Fibroblast of lung (primary cell): ENCODE measurements at regions not wholly inside any gene's neighbourhood (a gene's known extent, or its start where the extent isn't known, plus 50 kb on each side); places are given as distances from the start of the nearest gene placed in this dataset.

Experiments
- DNase-seq, 2 donors: peaks; one replicate each; pipeline versions ENCODE4 v3.0.0 to v3.0.0-alpha.2; 2010; ENCODE audit warnings: low read depth in 2 of 2
- H2AFZ ChIP-seq: 2 replicates; pipeline ENCODE4 v1.5.1; 2012; ENCODE audit warnings: low read length, control low read depth, inconsistent platforms
- H3K27ac ChIP-seq: 2 replicates; pipeline ENCODE4 v1.5.1; 2011; ENCODE audit warnings: low read length, control low read depth; ENCODE audit not compliant: insufficient read depth
- H3K27me3 ChIP-seq: 2 replicates; pipeline ENCODE4 v1.5.1; 2011; ENCODE audit warnings: mild to moderate bottlenecking, low read length; ENCODE audit not compliant: control insufficient read depth, insufficient read depth
- H3K36me3 ChIP-seq: 2 replicates; pipeline ENCODE4 v1.5.1; 2011; ENCODE audit warnings: low read length; ENCODE audit not compliant: control insufficient read depth, insufficient read depth
- H3K4me1 ChIP-seq: 2 replicates; pipeline ENCODE4 v1.5.1; 2011; ENCODE audit warnings: low read length; ENCODE audit not compliant: control insufficient read depth, insufficient read depth; ENCODE audit errors: extremely low read depth
- H3K4me2 ChIP-seq: 2 replicates; pipeline ENCODE4 v1.5.1; 2011; ENCODE audit warnings: low read length, control low read depth; ENCODE audit not compliant: insufficient read depth; ENCODE audit errors: extremely low read depth
- H3K4me3 ChIP-seq, 4 experiments: fragments of 200-600 bp in 1 of 4; sonication (generic) in 1 of 4; replicated peaks in 1 of 4; 2 replicates each; pipeline ENCODE4 v1.5.1; 2011 to 2016; ENCODE audit warnings: low read length in 4 of 4, low read depth in 3 of 4, mild to moderate bottlenecking in 3 of 4, control low read depth in 2 of 4, inconsistent platforms in 1 of 4, mixed read lengths in 1 of 4; ENCODE audit not compliant: insufficient read depth in 1 of 4; ENCODE audit errors: control extremely low read depth in 1 of 4
- H3K79me2 ChIP-seq: 2 replicates; pipeline ENCODE4 v1.5.1; 2012; ENCODE audit warnings: mild to moderate bottlenecking, low read length, inconsistent platforms; ENCODE audit not compliant: control insufficient read depth, insufficient read depth
- H3K9ac ChIP-seq: 2 replicates; pipeline ENCODE4 v1.5.1; 2011; ENCODE audit warnings: mild to moderate bottlenecking, low read length, control low read depth; ENCODE audit not compliant: insufficient read depth
- H3K9me3 ChIP-seq: 2 replicates; pipeline ENCODE4 v1.5.1; 2012; ENCODE audit warnings: low read depth, low read length; ENCODE audit not compliant: control insufficient read depth, insufficient read depth
- H4K20me1 ChIP-seq: 2 replicates; pipeline ENCODE4 v1.5.1; 2011; ENCODE audit warnings: low read length; ENCODE audit not compliant: control insufficient read depth, insufficient read depth; ENCODE audit errors: extremely low read depth
- EZH2 ChIP-seq: IDR thresholded peaks from 2 replicates; pipeline ENCODE4 v1.5.1; 2012; ENCODE audit warnings: low read length, control low read depth, mild to moderate bottlenecking; ENCODE audit errors: missing control alignments
- TF ChIP-seq, protein P1 (sequence below), 2 donors: IDR thresholded peaks in 1 of 2; conservative IDR thresholded peaks in 1 of 2; 1 replicate in 1 of 2; 2 replicates in 1 of 2; pipeline ENCODE4 v1.5.1; 2011 to 2012; ENCODE audit warnings: low read length in 2 of 2, control low read depth in 1 of 2, inconsistent platforms in 1 of 2, low read depth in 1 of 2, mild to moderate bottlenecking in 1 of 2

GRCh38 chr7:106765727-106766355 lies 99.2 kb upstream of the PIK3CG start:
- H3K9ac ChIP-seq, result no peak overlapping the region

GRCh38 chr7:106766551-106766950 lies 98.5 kb upstream of the PIK3CG start:
- no peaks in the 10 kb centered on the region for H3K27me3 ChIP-seq
- peaks cover 28% of the 10 kb centered on the region for H3K4me1 ChIP-seq
- H3K9me3 ChIP-seq, result no peaks in the 10 kb centered on the region
- no peaks in the 10 kb centered on the region for H4K20me1 ChIP-seq
- no peaks in the 10 kb centered on the region for H3K36me3 ChIP-seq
- no peak overlapping the region for H3K9ac ChIP-seq
- H2AFZ ChIP-seq, result no peak overlapping the region
- peak in 1 of 2 donors; percentile 60 for DNase-seq
- no peak overlapping the region for H3K4me3 ChIP-seq
- no peak overlapping the region for H3K27ac ChIP-seq
- no peak overlapping the region for H3K4me2 ChIP-seq
- no peaks in the 10 kb centered on the region for H3K79me2 ChIP-seq
- TF ChIP-seq EZH2, result no peak
- TF ChIP-seq, protein P1, sequence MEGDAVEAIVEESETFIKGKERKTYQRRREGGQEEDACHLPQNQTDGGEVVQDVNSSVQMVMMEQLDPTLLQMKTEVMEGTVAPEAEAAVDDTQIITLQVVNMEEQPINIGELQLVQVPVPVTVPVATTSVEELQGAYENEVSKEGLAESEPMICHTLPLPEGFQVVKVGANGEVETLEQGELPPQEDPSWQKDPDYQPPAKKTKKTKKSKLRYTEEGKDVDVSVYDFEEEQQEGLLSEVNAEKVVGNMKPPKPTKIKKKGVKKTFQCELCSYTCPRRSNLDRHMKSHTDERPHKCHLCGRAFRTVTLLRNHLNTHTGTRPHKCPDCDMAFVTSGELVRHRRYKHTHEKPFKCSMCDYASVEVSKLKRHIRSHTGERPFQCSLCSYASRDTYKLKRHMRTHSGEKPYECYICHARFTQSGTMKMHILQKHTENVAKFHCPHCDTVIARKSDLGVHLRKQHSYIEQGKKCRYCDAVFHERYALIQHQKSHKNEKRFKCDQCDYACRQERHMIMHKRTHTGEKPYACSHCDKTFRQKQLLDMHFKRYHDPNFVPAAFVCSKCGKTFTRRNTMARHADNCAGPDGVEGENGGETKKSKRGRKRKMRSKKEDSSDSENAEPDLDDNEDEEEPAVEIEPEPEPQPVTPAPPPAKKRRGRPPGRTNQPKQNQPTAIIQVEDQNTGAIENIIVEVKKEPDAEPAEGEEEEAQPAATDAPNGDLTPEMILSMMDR (conservative IDR thresholded peaks at IDR 0.05 in 1 of 2, IDR thresholded peaks at IDR 0.05 in 1 of 2; ENCODE audit: low read depth in 1 of 2, low read length in 2 of 2), result no peak

More at GRCh38 chr7:106765727-106766355, 99.2 kb upstream of the PIK3CG start:
- H3K4me3 ChIP-seq, result no peak overlapping the region
- no peaks in the 10 kb centered on the region for H3K36me3 ChIP-seq
- no peaks in the 10 kb centered on the region for H4K20me1 ChIP-seq
- DNase-seq, result peak in 1 of 2 donors; percentile 36
- no peaks in the 10 kb centered on the region for H3K9me3 ChIP-seq
- TF ChIP-seq EZH2, result no peak
- TF ChIP-seq, protein P1 (conservative IDR thresholded peaks at IDR 0.05 in 1 of 2, IDR thresholded peaks at IDR 0.05 in 1 of 2; ENCODE audit: low read depth in 1 of 2, low read length in 2 of 2), result no peak
- peaks cover 27% of the 10 kb centered on the region for H3K4me1 ChIP-seq
- H3K4me2 ChIP-seq, result no peak overlapping the region
- H2AFZ ChIP-seq, result no peak overlapping the region
- no peaks in the 10 kb centered on the region for H3K79me2 ChIP-seq
- no peak overlapping the region for H3K27ac ChIP-seq
- H3K27me3 ChIP-seq, result no peaks in the 10 kb centered on the region

- Histone ChIP-seq H3K27ac (peak overlapping the region; percentile 83), H3K4me1 (peaks cover 28% of the 10 kb centered on the region), H3K79me2 (no peaks in the 10 kb centered on the region), H3K9me3 (no peaks in the 10 kb centered on the region), H2AFZ (peak overlapping the region; percentile 34), H4K20me1 (no peaks in the 10 kb centered on the region), H3K4me3 (no peak overlapping the region), H3K36me3 (no peaks in the 10 kb centered on the region), H3K9ac (no peak overlapping the region), H3K27me3 (no peaks in the 10 kb centered on the region), H3K4me2 (no peak overlapping the region)
- peak; percentile 28 to 84 for DNase-seq
- TF ChIP-seq, protein P1 (conservative IDR thresholded peaks at IDR 0.05 in 1 of 2, IDR thresholded peaks at IDR 0.05 in 1 of 2; ENCODE audit: low read depth in 1 of 2, low read length in 2 of 2), result no peak
- no peak for TF ChIP-seq EZH2
Observed at GRCh38 chr7:106767078-106767477, 98.0 kb upstream of the PIK3CG start.
